ENCODE measurements at regions not wholly inside any gene's neighbourhood (a gene's known extent, or its start where the extent isn't known, plus 50 kb on each side); places are given as distances from the start of the nearest gene placed in this dataset.
A peak's percentile ranks its signal among the peaks of the same experiment; 100 is the strongest.

DNA sequence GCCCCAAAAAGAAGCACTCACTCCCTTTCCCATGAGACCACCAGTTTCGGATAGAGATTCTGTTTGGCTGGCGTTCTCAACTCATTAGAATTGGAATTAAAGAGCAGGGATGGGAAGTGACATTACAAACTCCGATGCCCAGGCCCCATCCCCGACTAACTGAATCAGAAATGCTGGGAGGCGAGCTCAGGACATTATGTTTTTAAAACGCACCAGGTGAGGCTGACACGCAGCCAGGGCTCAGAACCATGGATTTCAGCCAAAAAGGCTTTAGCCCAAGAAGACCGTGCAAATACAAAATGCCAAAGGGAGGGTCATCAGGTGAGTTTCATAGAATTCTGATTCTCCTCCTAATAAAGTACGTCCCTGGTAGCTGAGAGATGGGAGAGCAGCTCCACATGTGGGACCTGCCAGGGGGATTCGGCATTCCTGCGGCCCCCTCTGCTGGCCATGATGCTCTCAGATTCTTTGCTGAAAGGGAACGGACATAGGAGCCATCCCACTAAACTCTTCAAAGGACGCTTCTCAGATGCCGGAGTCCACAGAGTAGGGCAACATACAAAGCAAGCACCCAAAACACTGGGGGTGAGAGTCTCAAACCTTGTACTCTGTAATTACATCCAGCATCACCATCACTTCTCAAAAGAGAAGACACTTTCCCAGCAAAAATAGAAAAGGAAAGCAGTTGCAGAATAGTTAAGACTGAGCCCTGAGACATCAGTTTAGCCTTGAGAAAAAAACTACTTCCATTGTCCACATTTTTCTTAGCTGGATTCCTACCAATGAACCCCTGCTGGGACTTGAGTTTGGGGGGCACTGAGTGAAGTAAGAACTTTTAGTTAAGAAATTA lies 205.2 kb downstream of the BMP7 start:
- TF ChIP-seq, protein P1, sequence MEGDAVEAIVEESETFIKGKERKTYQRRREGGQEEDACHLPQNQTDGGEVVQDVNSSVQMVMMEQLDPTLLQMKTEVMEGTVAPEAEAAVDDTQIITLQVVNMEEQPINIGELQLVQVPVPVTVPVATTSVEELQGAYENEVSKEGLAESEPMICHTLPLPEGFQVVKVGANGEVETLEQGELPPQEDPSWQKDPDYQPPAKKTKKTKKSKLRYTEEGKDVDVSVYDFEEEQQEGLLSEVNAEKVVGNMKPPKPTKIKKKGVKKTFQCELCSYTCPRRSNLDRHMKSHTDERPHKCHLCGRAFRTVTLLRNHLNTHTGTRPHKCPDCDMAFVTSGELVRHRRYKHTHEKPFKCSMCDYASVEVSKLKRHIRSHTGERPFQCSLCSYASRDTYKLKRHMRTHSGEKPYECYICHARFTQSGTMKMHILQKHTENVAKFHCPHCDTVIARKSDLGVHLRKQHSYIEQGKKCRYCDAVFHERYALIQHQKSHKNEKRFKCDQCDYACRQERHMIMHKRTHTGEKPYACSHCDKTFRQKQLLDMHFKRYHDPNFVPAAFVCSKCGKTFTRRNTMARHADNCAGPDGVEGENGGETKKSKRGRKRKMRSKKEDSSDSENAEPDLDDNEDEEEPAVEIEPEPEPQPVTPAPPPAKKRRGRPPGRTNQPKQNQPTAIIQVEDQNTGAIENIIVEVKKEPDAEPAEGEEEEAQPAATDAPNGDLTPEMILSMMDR (IDR thresholded peaks at IDR 0.05; ENCODE audit: low read depth, low read length), result peak; percentile 60
- H3K9me3 ChIP-seq, result no peaks in the 10 kb centered on the region
- peak; percentile 51 for DNase-seq
- peaks cover 24% of the 10 kb centered on the region for H3K27me3 ChIP-seq
- no peak overlapping the region for H3K4me3 ChIP-seq (ENCODE audit: low read depth, low read length)
- H3K4me1 ChIP-seq, result no peaks in the 10 kb centered on the region
- H3K36me3 ChIP-seq, result no peaks in the 10 kb centered on the region

DNA sequence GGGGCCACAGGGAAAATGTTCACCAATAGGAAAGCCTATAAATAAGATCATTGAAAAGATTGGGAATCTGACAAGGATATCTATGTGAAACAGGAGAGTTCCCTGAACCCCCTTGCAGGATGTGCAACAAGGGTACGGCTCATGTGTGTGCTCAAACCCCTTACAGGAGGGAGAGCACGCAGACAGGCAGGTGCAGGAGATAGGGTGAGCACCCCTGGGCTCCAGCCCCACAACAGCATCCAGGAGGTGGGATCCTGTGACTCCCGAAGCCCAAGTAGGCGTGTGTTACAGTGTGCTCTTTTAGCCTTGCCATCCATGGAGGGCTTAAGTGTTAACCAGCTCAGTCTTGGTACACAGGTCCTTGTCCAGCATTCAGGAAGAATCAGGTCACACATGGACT lies 204.2 kb downstream of the BMP7 start:
- peaks cover 27% of the 10 kb centered on the region for H3K27me3 ChIP-seq

DNA sequence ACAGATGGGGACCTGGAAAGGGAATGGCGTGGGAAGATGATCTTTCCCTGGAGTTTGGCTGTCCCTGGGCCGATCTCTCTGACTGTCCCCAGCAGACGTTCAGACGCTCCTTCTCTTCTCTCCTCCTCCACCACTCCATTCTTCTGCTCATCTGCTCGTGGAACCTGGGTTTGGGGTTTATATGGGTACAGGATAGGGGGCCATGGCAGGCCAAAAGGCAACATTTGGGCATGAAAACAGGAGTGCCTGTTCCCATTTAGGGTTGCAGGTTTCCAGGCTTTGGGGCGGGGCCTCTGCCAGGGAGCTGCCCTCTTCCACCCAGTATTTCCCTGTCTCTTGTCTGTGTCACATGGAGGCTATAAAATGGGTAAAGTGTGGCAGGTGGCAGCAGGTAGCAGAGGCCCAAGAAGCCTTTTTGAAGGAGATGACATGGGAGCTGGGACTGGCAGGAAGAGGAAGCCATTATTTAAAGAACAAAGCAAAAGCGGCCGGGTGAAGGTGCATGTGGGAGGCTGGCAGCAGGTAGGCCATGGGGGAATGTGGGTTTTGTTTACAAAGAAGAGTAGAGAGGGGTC lies 203.7 kb downstream of the BMP7 start:
- no peaks in the 10 kb centered on the region for H3K9me3 ChIP-seq
- no peak for DNase-seq
- H3K4me1 ChIP-seq, result no peaks in the 10 kb centered on the region
- H3K27me3 ChIP-seq, result peaks cover 27% of the 10 kb centered on the region
- H3K4me3 ChIP-seq (ENCODE audit: low read depth, low read length), result no peak overlapping the region
- TF ChIP-seq, protein P1 (IDR thresholded peaks at IDR 0.05; ENCODE audit: low read depth, low read length), result no peak
- H3K36me3 ChIP-seq, result no peaks in the 10 kb centered on the region

More for the DNA sequence above, 204.2 kb downstream of the BMP7 start:
- H3K36me3 ChIP-seq, result no peaks in the 10 kb centered on the region
- TF ChIP-seq, protein P1 (IDR thresholded peaks at IDR 0.05; ENCODE audit: low read depth, low read length), result no peak
- no peak for DNase-seq
- no peaks in the 10 kb centered on the region for H3K9me3 ChIP-seq
- H3K4me1 ChIP-seq, result no peaks in the 10 kb centered on the region
- H3K4me3 ChIP-seq (ENCODE audit: low read depth, low read length), result no peak overlapping the region

DNA sequence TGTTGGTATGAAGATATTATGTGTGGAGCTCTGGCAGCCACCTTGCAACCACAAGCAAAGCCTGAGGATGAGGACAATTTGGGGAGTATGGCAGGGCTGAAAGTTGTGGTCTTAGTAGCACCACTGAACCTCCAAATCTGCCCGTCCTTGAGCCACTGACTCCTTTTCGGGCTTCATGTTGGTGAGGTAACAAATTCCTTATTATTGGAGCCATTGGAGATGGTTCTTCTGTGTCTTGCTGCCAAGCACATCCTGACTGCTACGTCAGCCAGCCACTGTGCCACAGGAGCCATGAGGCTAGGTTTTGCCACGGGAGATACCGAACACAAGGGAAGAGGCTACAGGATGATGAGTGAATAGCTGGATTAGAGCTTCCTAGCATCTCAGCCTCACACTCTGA lies 201.6 kb downstream of the BMP7 start:
- no peaks in the 10 kb centered on the region for H3K36me3 ChIP-seq
- no peaks in the 10 kb centered on the region for H3K9me3 ChIP-seq
- peaks cover 27% of the 10 kb centered on the region for H3K27me3 ChIP-seq
- no peak overlapping the region for H3K4me3 ChIP-seq (ENCODE audit: low read depth, low read length)
- TF ChIP-seq, protein P1 (IDR thresholded peaks at IDR 0.05; ENCODE audit: low read depth, low read length), result no peak
- H3K4me1 ChIP-seq, result no peaks in the 10 kb centered on the region
- no peak for DNase-seq

DNA sequence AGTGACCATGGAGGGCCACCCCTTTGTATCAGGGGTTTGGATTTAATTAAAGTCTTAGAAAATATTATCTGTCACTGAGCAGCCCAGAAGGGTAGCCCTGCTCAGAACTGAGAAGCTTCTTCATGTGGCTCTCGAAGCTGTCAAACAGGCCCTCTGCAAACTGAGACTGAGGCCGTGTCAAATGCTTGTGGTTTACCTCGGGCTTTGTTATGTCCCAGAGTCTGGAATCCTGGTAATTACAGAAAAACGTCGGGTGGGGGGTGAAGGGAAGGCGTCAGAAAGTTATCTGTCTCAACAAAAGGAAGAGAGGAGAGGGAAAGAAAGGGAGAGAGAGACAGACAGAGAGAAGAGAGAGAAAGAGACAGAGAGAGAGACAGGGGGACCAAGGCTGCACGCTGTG lies 200.8 kb downstream of the BMP7 start:
- no peaks in the 10 kb centered on the region for H3K4me1 ChIP-seq
- no peak overlapping the region for H3K4me3 ChIP-seq (ENCODE audit: low read depth, low read length)
- H3K36me3 ChIP-seq, result no peaks in the 10 kb centered on the region
- TF ChIP-seq, protein P1 (IDR thresholded peaks at IDR 0.05; ENCODE audit: low read depth, low read length), result no peak
- DNase-seq, result no peak
- H3K9me3 ChIP-seq, result no peaks in the 10 kb centered on the region
- peaks cover 24% of the 10 kb centered on the region for H3K27me3 ChIP-seq

Data from BE2C (cell line).